ENCODE measurements at regions not wholly inside any gene's neighbourhood (a gene's known extent, or its start where the extent isn't known, plus 50 kb on each side); places are given as distances from the start of the nearest gene placed in this dataset.
A peak's percentile ranks its signal among the peaks of the same experiment; 100 is the strongest.

GRCh38 chr10:131702531-131703356 lies 198.1 kb upstream of the PPP2R2D start:
- Histone ChIP-seq H3K36me3 (no peaks in the 10 kb centered on the region), H3K4me3 (no peak overlapping the region), H3K27ac (no peak overlapping the region), H3K4me1 (no peaks in the 10 kb centered on the region), H3K9me3 (peaks cover 4% of the 10 kb centered on the region), H3K27me3 (peaks cover 36% of the 10 kb centered on the region)
- DNase-seq (ENCODE audit: low spot score in 2 of 2), result peak in 1 of 2 donors; percentile 63
- TF ChIP-seq EP300 (IDR thresholded peaks at IDR 0.05) (no peak), CTCF (IDR thresholded peaks at IDR 0.05) (no peak), POLR2AphosphoS5 (IDR thresholded peaks at IDR 0.05) (no peak), POLR2A (IDR thresholded peaks at IDR 0.05) (no peak)
- 71% methylated on average over 15 of the region's 23 CpGs for WGBS

GRCh38 chr10:131703541-131703940 lies 197.3 kb upstream of the PPP2R2D start:
- Histone ChIP-seq H3K9me3 (peaks cover 4% of the 10 kb centered on the region), H3K4me1 (no peaks in the 10 kb centered on the region), H3K4me3 (no peak overlapping the region), H3K27me3 (peaks cover 36% of the 10 kb centered on the region), H3K27ac (no peak overlapping the region), H3K36me3 (no peaks in the 10 kb centered on the region)
- 81% methylated on average over 8 of the region's 8 CpGs for WGBS
- DNase-seq (ENCODE audit: low spot score in 2 of 2), result peak in 1 of 2 donors; percentile 26
- TF ChIP-seq EP300 (IDR thresholded peaks at IDR 0.05) (no peak), POLR2AphosphoS5 (IDR thresholded peaks at IDR 0.05) (no peak), CTCF (IDR thresholded peaks at IDR 0.05) (no peak), POLR2A (IDR thresholded peaks at IDR 0.05) (no peak)

GRCh38 chr10:131703941-131704340 lies 196.9 kb upstream of the PPP2R2D start:
- Histone ChIP-seq H3K4me1 (no peaks in the 10 kb centered on the region), H3K4me3 (no peak overlapping the region), H3K27me3 (peaks cover 34% of the 10 kb centered on the region), H3K9me3 (peaks cover 4% of the 10 kb centered on the region), H3K36me3 (no peaks in the 10 kb centered on the region), H3K27ac (no peak overlapping the region)
- TF ChIP-seq CTCF (IDR thresholded peaks at IDR 0.05), result no peak
- TF ChIP-seq POLR2A (IDR thresholded peaks at IDR 0.05), result no peak
- no peak for TF ChIP-seq POLR2AphosphoS5 (IDR thresholded peaks at IDR 0.05)
- TF ChIP-seq EP300 (IDR thresholded peaks at IDR 0.05), result no peak
- peak in 1 of 2 donors; percentile 60 for DNase-seq (ENCODE audit: low spot score in 2 of 2)
- 93% methylated on average over 8 of the region's 8 CpGs for WGBS

GRCh38 chr10:131706476-131706875 lies 194.3 kb upstream of the PPP2R2D start:
- no peak overlapping the region for H3K27ac ChIP-seq
- no peak for DNase-seq (ENCODE audit: low spot score in 2 of 2)
- H3K4me3 ChIP-seq, result no peak overlapping the region
- H3K4me1 ChIP-seq, result no peaks in the 10 kb centered on the region
- TF ChIP-seq POLR2AphosphoS5 (IDR thresholded peaks at IDR 0.05), result no peak
- no peak for TF ChIP-seq CTCF (IDR thresholded peaks at IDR 0.05)
- TF ChIP-seq EP300 (IDR thresholded peaks at IDR 0.05), result no peak
- TF ChIP-seq POLR2A (IDR thresholded peaks at IDR 0.05), result no peak
- H3K36me3 ChIP-seq, result no peaks in the 10 kb centered on the region
- peaks cover 4% of the 10 kb centered on the region for H3K9me3 ChIP-seq
- WGBS, result 78% methylated on average over 7 of the region's 7 CpGs
- peaks cover 22% of the 10 kb centered on the region for H3K27me3 ChIP-seq

GRCh38 chr10:131706952-131707351 lies 193.9 kb upstream of the PPP2R2D start:
- no peaks in the 10 kb centered on the region for H3K36me3 ChIP-seq
- TF ChIP-seq EP300 (IDR thresholded peaks at IDR 0.05), result no peak
- TF ChIP-seq POLR2A (IDR thresholded peaks at IDR 0.05), result no peak
- TF ChIP-seq POLR2AphosphoS5 (IDR thresholded peaks at IDR 0.05), result no peak
- no peak for TF ChIP-seq CTCF (IDR thresholded peaks at IDR 0.05)
- no peak overlapping the region for H3K27ac ChIP-seq
- H3K4me3 ChIP-seq, result no peak overlapping the region
- 92% methylated on average over 4 of the region's 4 CpGs for WGBS
- H3K4me1 ChIP-seq, result no peaks in the 10 kb centered on the region
- peaks cover 18% of the 10 kb centered on the region for H3K27me3 ChIP-seq
- peak in 1 of 2 donors; percentile 55 for DNase-seq (ENCODE audit: low spot score in 2 of 2)
- H3K9me3 ChIP-seq, result peaks cover 4% of the 10 kb centered on the region

Data from suprapubic skin (tissue), 4 donors.